ENCODE measurements at regions not wholly inside any gene's neighbourhood (a gene's known extent, or its start where the extent isn't known, plus 50 kb on each side); places are given as distances from the start of the nearest gene placed in this dataset.

DNA sequence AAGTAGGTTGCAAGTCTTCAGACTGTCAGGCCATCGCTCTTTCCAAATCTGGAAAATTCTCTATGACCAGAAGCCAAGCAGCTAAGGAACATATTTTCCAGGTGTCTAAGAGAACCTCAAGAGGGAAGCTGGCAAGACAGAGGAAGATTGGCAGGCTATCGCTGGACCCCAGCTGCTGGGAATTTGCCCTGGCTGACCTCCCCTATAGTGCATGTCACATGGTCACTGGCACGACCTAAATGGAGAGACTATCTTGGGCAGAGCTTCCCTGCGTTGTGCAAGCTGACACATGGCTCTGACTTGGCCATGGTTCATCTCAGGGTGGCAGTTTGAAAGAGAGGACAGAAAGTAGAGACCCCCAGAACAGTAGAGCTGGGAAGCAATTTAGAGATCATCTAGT lies 104.9 kb upstream of the ZNF618 start:
- Histone ChIP-seq H3K27me3 (ENCODE audit: insufficient read depth, low read depth, low read length) (no peaks in the 10 kb centered on the region), H3F3A (ENCODE audit: insufficient read depth, low read length, poor library complexity, severe bottlenecking) (no peaks in the 10 kb centered on the region), H3K79me2 (replicated peaks; ENCODE audit: insufficient read depth, low read length) (no peaks in the 10 kb centered on the region), H3K9me2 (ENCODE audit: insufficient read depth, low read length) (no peaks in the 10 kb centered on the region), H2AFZ (ENCODE audit: low read depth, low read length) (no peak overlapping the region), H3K36me3 (ENCODE audit: insufficient read depth, low read length) (no peaks in the 10 kb centered on the region), H3K4me3 (ENCODE audit: low read length) (no peak overlapping the region), H3K27ac (ENCODE audit: low read length) (no peak overlapping the region), H3K4me2 (ENCODE audit: low read length) (no peak overlapping the region), H3K9me3 (ENCODE audit: low read length) (no peaks in the 10 kb centered on the region), H3K9ac (ENCODE audit: low read length) (no peak overlapping the region), H4K20me1 (ENCODE audit: insufficient read depth) (no peaks in the 10 kb centered on the region)
- TF ChIP-seq EZH2 (IDR thresholded peaks at IDR 0.05; ENCODE audit: borderline replicate concordance, insufficient read depth, low read length, poor library complexity, severe bottlenecking) (no peak), MXI1 (conservative IDR thresholded peaks at IDR 0.05; ENCODE audit: poor library complexity, severe bottlenecking) (no peak), SMC3 (conservative IDR thresholded peaks at IDR 0.05; ENCODE audit: poor library complexity) (no peak), TAF1 (IDR thresholded peaks at IDR 0.05; ENCODE audit: low read depth) (no peak), POLR2AphosphoS5 (IDR thresholded peaks at IDR 0.05) (no peak), EP300 (conservative IDR thresholded peaks at IDR 0.05; ENCODE audit: poor library complexity, severe bottlenecking) (no peak), RAD21 (conservative IDR thresholded peaks at IDR 0.05) (no peak)
- TF ChIP-seq, protein P1, sequence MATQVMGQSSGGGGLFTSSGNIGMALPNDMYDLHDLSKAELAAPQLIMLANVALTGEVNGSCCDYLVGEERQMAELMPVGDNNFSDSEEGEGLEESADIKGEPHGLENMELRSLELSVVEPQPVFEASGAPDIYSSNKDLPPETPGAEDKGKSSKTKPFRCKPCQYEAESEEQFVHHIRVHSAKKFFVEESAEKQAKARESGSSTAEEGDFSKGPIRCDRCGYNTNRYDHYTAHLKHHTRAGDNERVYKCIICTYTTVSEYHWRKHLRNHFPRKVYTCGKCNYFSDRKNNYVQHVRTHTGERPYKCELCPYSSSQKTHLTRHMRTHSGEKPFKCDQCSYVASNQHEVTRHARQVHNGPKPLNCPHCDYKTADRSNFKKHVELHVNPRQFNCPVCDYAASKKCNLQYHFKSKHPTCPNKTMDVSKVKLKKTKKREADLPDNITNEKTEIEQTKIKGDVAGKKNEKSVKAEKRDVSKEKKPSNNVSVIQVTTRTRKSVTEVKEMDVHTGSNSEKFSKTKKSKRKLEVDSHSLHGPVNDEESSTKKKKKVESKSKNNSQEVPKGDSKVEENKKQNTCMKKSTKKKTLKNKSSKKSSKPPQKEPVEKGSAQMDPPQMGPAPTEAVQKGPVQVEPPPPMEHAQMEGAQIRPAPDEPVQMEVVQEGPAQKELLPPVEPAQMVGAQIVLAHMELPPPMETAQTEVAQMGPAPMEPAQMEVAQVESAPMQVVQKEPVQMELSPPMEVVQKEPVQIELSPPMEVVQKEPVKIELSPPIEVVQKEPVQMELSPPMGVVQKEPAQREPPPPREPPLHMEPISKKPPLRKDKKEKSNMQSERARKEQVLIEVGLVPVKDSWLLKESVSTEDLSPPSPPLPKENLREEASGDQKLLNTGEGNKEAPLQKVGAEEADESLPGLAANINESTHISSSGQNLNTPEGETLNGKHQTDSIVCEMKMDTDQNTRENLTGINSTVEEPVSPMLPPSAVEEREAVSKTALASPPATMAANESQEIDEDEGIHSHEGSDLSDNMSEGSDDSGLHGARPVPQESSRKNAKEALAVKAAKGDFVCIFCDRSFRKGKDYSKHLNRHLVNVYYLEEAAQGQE (IDR thresholded peaks at IDR 0.05; ENCODE audit: borderline replicate concordance) = no peak
- TF ChIP-seq, protein P2, sequence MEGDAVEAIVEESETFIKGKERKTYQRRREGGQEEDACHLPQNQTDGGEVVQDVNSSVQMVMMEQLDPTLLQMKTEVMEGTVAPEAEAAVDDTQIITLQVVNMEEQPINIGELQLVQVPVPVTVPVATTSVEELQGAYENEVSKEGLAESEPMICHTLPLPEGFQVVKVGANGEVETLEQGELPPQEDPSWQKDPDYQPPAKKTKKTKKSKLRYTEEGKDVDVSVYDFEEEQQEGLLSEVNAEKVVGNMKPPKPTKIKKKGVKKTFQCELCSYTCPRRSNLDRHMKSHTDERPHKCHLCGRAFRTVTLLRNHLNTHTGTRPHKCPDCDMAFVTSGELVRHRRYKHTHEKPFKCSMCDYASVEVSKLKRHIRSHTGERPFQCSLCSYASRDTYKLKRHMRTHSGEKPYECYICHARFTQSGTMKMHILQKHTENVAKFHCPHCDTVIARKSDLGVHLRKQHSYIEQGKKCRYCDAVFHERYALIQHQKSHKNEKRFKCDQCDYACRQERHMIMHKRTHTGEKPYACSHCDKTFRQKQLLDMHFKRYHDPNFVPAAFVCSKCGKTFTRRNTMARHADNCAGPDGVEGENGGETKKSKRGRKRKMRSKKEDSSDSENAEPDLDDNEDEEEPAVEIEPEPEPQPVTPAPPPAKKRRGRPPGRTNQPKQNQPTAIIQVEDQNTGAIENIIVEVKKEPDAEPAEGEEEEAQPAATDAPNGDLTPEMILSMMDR (IDR thresholded peaks at IDR 0.05; ENCODE audit: poor library complexity, severe bottlenecking) = no peak

DNA sequence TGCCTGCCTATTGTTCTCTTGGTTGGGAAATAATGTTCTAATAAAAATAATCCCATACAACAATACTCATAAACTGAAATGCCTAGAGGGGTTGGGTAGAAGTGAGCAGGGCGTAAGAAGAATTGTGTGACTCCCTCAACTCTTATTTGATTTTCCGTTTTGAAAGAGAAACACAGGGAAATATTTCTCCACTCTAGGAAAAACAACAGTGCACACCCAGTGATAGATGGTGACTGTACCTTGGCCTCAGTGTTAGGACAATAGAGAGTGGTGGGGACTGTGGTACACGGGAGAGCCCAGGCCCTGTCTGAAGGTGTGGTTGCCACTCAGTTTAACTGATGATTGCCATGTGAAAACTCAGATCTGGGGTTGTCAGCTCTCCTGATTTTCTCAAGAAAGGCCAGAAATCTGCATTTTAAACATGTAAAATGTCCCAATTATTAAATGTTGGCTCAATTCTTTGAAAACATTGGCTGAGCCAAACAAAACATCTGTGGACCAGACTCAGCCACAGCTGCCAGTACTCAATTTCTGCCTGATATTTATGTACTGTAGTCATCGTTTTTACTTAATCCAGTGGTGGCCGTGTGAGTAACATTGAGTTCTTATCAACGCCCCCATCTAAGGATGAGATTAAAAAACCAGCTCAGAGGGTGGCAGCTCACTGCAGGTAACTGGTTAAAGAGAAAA lies 103.8 kb upstream of the ZNF618 start:
- Histone ChIP-seq H2AFZ (ENCODE audit: low read depth, low read length) (no peak overlapping the region), H3K27ac (ENCODE audit: low read length) (no peak overlapping the region), H3K4me3 (ENCODE audit: low read length) (no peak overlapping the region), H3K79me2 (replicated peaks; ENCODE audit: insufficient read depth, low read length) (no peaks in the 10 kb centered on the region), H4K20me1 (ENCODE audit: insufficient read depth) (no peaks in the 10 kb centered on the region), H3K9me2 (ENCODE audit: insufficient read depth, low read length) (no peaks in the 10 kb centered on the region), H3K4me2 (ENCODE audit: low read length) (no peak overlapping the region), H3K9me3 (ENCODE audit: low read length) (no peaks in the 10 kb centered on the region), H3K9ac (ENCODE audit: low read length) (no peak overlapping the region), H3F3A (ENCODE audit: insufficient read depth, low read length, poor library complexity, severe bottlenecking) (no peaks in the 10 kb centered on the region), H3K36me3 (ENCODE audit: insufficient read depth, low read length) (no peaks in the 10 kb centered on the region), H3K27me3 (ENCODE audit: insufficient read depth, low read depth, low read length) (no peaks in the 10 kb centered on the region)
- TF ChIP-seq MXI1 (conservative IDR thresholded peaks at IDR 0.05; ENCODE audit: poor library complexity, severe bottlenecking) (no peak), EZH2 (IDR thresholded peaks at IDR 0.05; ENCODE audit: borderline replicate concordance, insufficient read depth, low read length, poor library complexity, severe bottlenecking) (no peak), RAD21 (conservative IDR thresholded peaks at IDR 0.05) (no peak), SMC3 (conservative IDR thresholded peaks at IDR 0.05; ENCODE audit: poor library complexity) (no peak), EP300 (conservative IDR thresholded peaks at IDR 0.05; ENCODE audit: poor library complexity, severe bottlenecking) (no peak), TAF1 (IDR thresholded peaks at IDR 0.05; ENCODE audit: low read depth) (no peak), POLR2AphosphoS5 (IDR thresholded peaks at IDR 0.05) (no peak)
- TF ChIP-seq, protein P2 (IDR thresholded peaks at IDR 0.05; ENCODE audit: poor library complexity, severe bottlenecking) = no peak
- TF ChIP-seq, protein P1 (IDR thresholded peaks at IDR 0.05; ENCODE audit: borderline replicate concordance) = no peak

Data from neural cell (in vitro differentiated cells).